Kidney (tissue), 13 donors: ENCODE measurements at regions not wholly inside any gene's neighbourhood (a gene's known extent, or its start where the extent isn't known, plus 50 kb on each side); places are given as distances from the start of the nearest gene placed in this dataset.

ENCODE experiments used
- DNase-seq, 5 donors: peaks; one replicate each; pipeline ENCODE4 v3.0.0-alpha.2; 2013 to 2020
- FAIRE-seq: peaks from 2 replicates; lab custom pipeline; 2012; peaks lifted over from hg19 to GRCh38; lab: Jason Lieb, UNC
- H3K27ac ChIP-seq, 2 donors: one replicate each; pipeline ENCODE4 v1.7.0; 2013; ENCODE audit warnings: low read depth in 2 of 2, low read length in 2 of 2, inconsistent platforms in 1 of 2
- H3K27me3 ChIP-seq: one replicate; pipeline ENCODE4 v1.7.1; 2013; ENCODE audit warnings: low read length, inconsistent platforms; ENCODE audit not compliant: control insufficient read depth, insufficient read depth
- H3K36me3 ChIP-seq, 3 donors: one replicate each; pipeline versions ENCODE4 v1.7.0 to v1.7.1; 2013; ENCODE audit warnings: low read length in 3 of 3, control low read depth in 1 of 3, inconsistent platforms in 1 of 3; ENCODE audit not compliant: insufficient read depth in 3 of 3, control insufficient read depth in 2 of 3
- H3K4me1 ChIP-seq, 3 donors: one replicate each; pipeline versions ENCODE4 v1.7.0 to v1.7.1; 2013; ENCODE audit warnings: low read length in 3 of 3, inconsistent platforms in 1 of 3, low read depth in 1 of 3; ENCODE audit not compliant: control insufficient read depth in 2 of 3, insufficient read depth in 2 of 3
- H3K4me3 ChIP-seq, 3 donors: one replicate each; pipeline versions ENCODE4 v1.7.0 to v1.8.1; 2013; ENCODE audit warnings: low read length in 3 of 3, control low read depth in 1 of 3, inconsistent platforms in 1 of 3
- H3K9ac ChIP-seq, 3 donors: one replicate each; pipeline versions ENCODE4 v1.7.0 to v1.7.1; 2013; ENCODE audit warnings: low read length in 3 of 3, control low read depth in 1 of 3, inconsistent platforms in 1 of 3
- H3K9me3 ChIP-seq, 3 donors: one replicate each; pipeline versions ENCODE4 v1.7.0 to v1.7.1; 2013; ENCODE audit warnings: low read length in 3 of 3, control low read depth in 1 of 3, inconsistent platforms in 1 of 3; ENCODE audit not compliant: control insufficient read depth in 2 of 3, insufficient read depth in 1 of 3
- intact Hi-C: fragments of 100-400 bp; cut with DNase I; formaldehyde crosslinking; loops from one replicate; pipeline ENCODE4 v1.11.1; 2022
- TF ChIP-seq, protein P1 (sequence below): IDR thresholded peaks from 3 replicates; pipeline ENCODE4 v1.5.1; 2012; ENCODE audit warnings: mild to moderate bottlenecking, moderate library complexity, borderline replicate concordance; ENCODE audit not compliant: insufficient read depth; ENCODE audit errors: extremely low read depth
- donor health status: control.
- donor health status: control.
- donor health status: control.
- donor health status: control.
- donor health status: control.
- donor health status: DM: yes; HTN: yes; CAD: no.
- donor health status: Normal renal cell carcinoma (clear cell type).

- Histone ChIP-seq H3K9ac (no peak overlapping the region), H3K36me3 (no peaks in the 10 kb centered on the region), H3K9me3 (peaks cover 0 to 4% (median 0%) of the 10 kb centered on the region in 3 donors), H3K4me3 (no peak overlapping the region), H3K4me1 (peaks cover 0 to 3% (median 0%) of the 10 kb centered on the region in 3 donors), H3K27me3 (no peaks in the 10 kb centered on the region), H3K27ac (no peak overlapping the region)
- TF ChIP-seq, protein P1, sequence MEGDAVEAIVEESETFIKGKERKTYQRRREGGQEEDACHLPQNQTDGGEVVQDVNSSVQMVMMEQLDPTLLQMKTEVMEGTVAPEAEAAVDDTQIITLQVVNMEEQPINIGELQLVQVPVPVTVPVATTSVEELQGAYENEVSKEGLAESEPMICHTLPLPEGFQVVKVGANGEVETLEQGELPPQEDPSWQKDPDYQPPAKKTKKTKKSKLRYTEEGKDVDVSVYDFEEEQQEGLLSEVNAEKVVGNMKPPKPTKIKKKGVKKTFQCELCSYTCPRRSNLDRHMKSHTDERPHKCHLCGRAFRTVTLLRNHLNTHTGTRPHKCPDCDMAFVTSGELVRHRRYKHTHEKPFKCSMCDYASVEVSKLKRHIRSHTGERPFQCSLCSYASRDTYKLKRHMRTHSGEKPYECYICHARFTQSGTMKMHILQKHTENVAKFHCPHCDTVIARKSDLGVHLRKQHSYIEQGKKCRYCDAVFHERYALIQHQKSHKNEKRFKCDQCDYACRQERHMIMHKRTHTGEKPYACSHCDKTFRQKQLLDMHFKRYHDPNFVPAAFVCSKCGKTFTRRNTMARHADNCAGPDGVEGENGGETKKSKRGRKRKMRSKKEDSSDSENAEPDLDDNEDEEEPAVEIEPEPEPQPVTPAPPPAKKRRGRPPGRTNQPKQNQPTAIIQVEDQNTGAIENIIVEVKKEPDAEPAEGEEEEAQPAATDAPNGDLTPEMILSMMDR, result no peak
- FAIRE-seq (no peak), DNase-seq (no peak)
- intact Hi-C loops, result no loop called here
Observed at GRCh38 chr22:47534804-47535410, 772.5 kb downstream of the TBC1D22A start.

DNA sequence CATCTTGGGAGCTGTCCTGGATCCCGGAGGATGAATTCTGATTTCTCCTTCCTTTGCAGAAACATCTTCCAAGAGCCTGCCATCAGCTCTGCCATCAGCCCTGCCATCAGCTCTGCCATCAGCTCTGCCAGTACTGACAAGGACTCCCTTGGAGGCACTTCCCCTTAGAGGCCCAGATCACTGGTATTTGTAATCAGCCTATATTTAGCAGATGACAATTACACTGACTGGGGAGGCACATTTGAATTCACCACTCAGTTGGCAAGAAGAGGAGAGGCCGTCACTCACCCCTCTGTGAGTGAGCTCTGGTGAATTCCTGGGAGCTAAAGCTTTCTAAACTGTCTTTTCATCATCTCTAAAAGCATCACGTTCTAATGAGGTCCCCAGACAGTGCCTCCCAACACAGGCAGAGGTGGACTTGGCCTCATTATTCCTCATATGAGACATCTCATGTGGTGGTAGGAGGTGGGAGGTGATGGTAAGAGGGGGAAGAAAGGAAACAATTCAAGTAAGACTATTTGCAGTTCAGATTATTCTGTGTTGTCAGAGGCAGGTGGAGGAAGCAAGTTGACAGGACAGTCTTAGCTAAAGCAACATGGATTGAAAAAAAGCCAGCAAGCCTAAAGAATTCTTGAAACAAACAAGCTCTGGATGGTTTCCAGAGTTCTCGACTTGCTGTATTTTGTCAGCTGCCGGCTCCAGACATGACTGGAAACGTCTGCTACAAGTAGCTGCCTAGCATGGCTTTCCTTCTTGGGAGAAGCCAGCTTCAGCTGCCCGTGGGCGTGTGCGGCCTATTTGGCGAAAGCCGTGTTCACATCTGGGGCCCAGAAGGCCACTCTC, 771.7 kb downstream of the TBC1D22A start:
- peaks cover 0 to 4% (median 0%) of the 10 kb centered on the region in 3 donors for H3K9me3 ChIP-seq
- H3K9ac ChIP-seq, result no peak overlapping the region
- intact Hi-C loops, result no loop called here
- FAIRE-seq (no peak), DNase-seq (peak in 3 of 5 donors; percentile 47 to 94 (median 76))
- H3K27me3 ChIP-seq, result no peaks in the 10 kb centered on the region
- TF ChIP-seq, protein P1, result no peak
- H3K27ac ChIP-seq, result no peak overlapping the region
- H3K4me1 ChIP-seq, result peaks cover 0 to 3% (median 0%) of the 10 kb centered on the region in 3 donors
- H3K4me3 ChIP-seq, result no peak overlapping the region
- H3K36me3 ChIP-seq, result no peaks in the 10 kb centered on the region

DNA sequence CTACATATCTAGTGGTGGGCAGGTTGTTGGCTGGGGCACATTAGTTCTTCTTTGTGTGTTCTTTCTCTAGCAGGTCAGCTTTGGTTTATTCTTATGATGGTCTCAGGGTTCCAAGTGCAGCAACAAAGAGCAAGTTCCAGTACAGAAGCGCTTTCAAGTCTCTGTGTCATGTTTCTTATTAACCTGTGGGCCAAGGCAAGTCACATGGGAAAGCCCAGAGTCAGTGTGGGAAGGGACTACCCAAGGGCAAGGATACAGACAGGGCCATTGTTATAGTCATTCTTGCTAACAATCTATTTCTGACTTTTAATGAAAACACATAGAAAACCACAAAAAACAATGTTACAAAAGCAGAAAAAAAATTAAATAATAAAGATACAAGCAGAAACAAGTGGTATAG, 754.6 kb downstream of the TBC1D22A start:
- Histone ChIP-seq H3K27me3 (no peaks in the 10 kb centered on the region), H3K4me1 (no peaks in the 10 kb centered on the region), H3K27ac (no peak overlapping the region), H3K4me3 (no peak overlapping the region), H3K36me3 (no peaks in the 10 kb centered on the region), H3K9ac (no peak overlapping the region), H3K9me3 (peaks cover 0 to 3% (median 0%) of the 10 kb centered on the region in 3 donors)
- TF ChIP-seq, protein P1, result no peak
- FAIRE-seq, result no peak
- intact Hi-C loops, result no loop called here
- peak in 1 of 5 donors; percentile 6 for DNase-seq
